SH-SY5Y (cell line): ENCODE measurements at regions not wholly inside any gene's neighbourhood (a gene's known extent, or its start where the extent isn't known, plus 50 kb on each side); places are given as distances from the start of the nearest gene placed in this dataset.

Source experiments
- GATA2 ChIP-seq: IDR thresholded peaks from 2 replicates; pipeline ENCODE4 v1.6.1; 2011; ENCODE audit warnings: mild to moderate bottlenecking, low read depth, low read length
- GATA3 ChIP-seq: IDR thresholded peaks from 2 replicates; pipeline ENCODE4 v1.6.1; 2011; ENCODE audit warnings: low read depth, mild to moderate bottlenecking, low read length, moderate library complexity

DNA sequence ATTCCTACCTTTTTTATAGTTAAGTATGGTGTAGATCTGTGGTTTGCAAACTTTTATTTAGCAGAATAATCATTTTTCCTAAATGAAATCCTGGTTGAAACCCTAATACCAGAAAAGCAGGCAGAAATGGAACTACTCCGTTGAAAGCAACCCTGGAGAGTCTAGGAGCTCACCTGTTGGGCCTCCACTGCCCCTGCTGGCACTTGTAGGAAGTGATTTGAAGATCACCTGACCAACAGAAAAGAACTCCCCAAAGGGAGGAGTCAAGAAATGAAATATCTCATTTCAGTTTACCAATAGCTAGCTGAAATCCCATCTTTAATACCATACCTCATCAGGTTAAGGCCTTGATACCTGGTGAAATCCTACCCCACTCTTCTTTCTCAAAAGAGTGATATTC is 277.1 kb downstream of the KLHL13 start:
- TF ChIP-seq GATA3 (no peak), GATA2 (no peak)
